GM12872 (cell line): ENCODE measurements at regions not wholly inside any gene's neighbourhood (a gene's known extent, or its start where the extent isn't known, plus 50 kb on each side); places are given as distances from the start of the nearest gene placed in this dataset.

Source experiments
- CTCF ChIP-seq: IDR thresholded peaks from 3 replicates; pipeline ENCODE4 v1.5.1; 2011; ENCODE audit warnings: low read depth, mild to moderate bottlenecking, low read length, moderate library complexity; ENCODE audit not compliant: insufficient read depth

- TF ChIP-seq CTCF, result no peak
Observed at GRCh38 chr9:1948541-1948940, 66.6 kb upstream of the SMARCA2 start.

GRCh38 chr9:1951446-1951845 is 63.7 kb upstream of the SMARCA2 start:
- no peak for TF ChIP-seq CTCF

GRCh38 chr9:1952001-1952400 is 63.1 kb upstream of the SMARCA2 start:
- no peak for TF ChIP-seq CTCF

- TF ChIP-seq CTCF, result no peak
Observed at GRCh38 chr9:1954238-1954637, 60.9 kb upstream of the SMARCA2 start.

- TF ChIP-seq CTCF, result no peak
Observed at GRCh38 chr9:1956958-1957357, 58.2 kb upstream of the SMARCA2 start.

- no peak for TF ChIP-seq CTCF
Observed at GRCh38 chr9:1957856-1958255, 57.3 kb upstream of the SMARCA2 start.

GRCh38 chr9:1959371-1959770 is 55.8 kb upstream of the SMARCA2 start:
- TF ChIP-seq CTCF, result no peak
